OCI-LY7 (cell line): ENCODE measurements at regions not wholly inside any gene's neighbourhood (a gene's known extent, or its start where the extent isn't known, plus 50 kb on each side); places are given as distances from the start of the nearest gene placed in this dataset.

Experiments used
- CTCF ChIP-seq: fragments of 200-600 bp; sonication (generic); conservative IDR thresholded peaks from 2 replicates; pipeline ENCODE4 v1.5.1; 2014; ENCODE audit warnings: mild to moderate bottlenecking, antibody characterized with exemption, low read length, moderate library complexity, mixed read lengths
- EZH2phosphoT487 ChIP-seq: fragments of 200-600 bp; sonication (generic); IDR thresholded peaks from 2 replicates; pipeline ENCODE4 v1.6.1; 2018; ENCODE audit warnings: low read depth, borderline replicate concordance, mild to moderate bottlenecking, mixed run types, antibody characterized with exemption, low read length, moderate library complexity, mixed read lengths

- no peak for TF ChIP-seq CTCF
- TF ChIP-seq EZH2phosphoT487, result no peak
Measured at GRCh38 chr3:59244343-59244742, 194.5 kb upstream of the CFAP20DC start.
